ENCODE measurements at regions not wholly inside any gene's neighbourhood (a gene's known extent, or its start where the extent isn't known, plus 50 kb on each side); places are given as distances from the start of the nearest gene placed in this dataset.

DNA sequence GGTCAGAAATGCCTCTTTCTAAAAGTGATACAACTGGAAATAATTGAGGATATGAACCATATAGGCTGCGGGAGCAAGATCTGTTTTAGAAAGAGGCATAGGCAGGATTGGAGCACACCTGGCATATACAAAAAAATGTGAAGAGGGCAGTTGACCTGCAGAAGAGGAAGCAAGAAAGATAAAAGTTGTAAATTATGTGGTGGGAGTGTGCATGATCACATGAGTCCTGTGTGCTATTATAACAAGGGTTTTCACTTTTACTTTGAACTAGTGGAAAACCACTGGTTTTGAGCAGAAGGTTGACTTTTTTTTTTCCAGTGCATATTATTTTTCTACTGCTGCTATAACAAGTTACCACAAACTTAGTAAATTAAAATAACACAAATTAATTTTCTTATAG is 489.3 kb downstream of the ANXA1 start:
- TF ChIP-seq, protein P1, sequence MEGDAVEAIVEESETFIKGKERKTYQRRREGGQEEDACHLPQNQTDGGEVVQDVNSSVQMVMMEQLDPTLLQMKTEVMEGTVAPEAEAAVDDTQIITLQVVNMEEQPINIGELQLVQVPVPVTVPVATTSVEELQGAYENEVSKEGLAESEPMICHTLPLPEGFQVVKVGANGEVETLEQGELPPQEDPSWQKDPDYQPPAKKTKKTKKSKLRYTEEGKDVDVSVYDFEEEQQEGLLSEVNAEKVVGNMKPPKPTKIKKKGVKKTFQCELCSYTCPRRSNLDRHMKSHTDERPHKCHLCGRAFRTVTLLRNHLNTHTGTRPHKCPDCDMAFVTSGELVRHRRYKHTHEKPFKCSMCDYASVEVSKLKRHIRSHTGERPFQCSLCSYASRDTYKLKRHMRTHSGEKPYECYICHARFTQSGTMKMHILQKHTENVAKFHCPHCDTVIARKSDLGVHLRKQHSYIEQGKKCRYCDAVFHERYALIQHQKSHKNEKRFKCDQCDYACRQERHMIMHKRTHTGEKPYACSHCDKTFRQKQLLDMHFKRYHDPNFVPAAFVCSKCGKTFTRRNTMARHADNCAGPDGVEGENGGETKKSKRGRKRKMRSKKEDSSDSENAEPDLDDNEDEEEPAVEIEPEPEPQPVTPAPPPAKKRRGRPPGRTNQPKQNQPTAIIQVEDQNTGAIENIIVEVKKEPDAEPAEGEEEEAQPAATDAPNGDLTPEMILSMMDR (IDR thresholded peaks at IDR 0.05; ENCODE audit: borderline replicate concordance, extremely low read depth, low read length, poor library complexity, severe bottlenecking) = no peak
- TF ChIP-seq EZH2 (IDR thresholded peaks at IDR 0.05; ENCODE audit: borderline replicate concordance, low read depth, low read length, severe bottlenecking) = no peak
